Bronchial epithelial cell (primary cell): ENCODE measurements at regions not wholly inside any gene's neighbourhood (a gene's known extent, or its start where the extent isn't known, plus 50 kb on each side); places are given as distances from the start of the nearest gene placed in this dataset.

Experiments
- DNase-seq: peaks from one replicate; pipeline ENCODE4 v3.0.0-alpha.2; 2010; ENCODE audit warnings: low read depth
- FAIRE-seq: peaks from 2 replicates; lab custom pipeline; 2011; peaks lifted over from hg19 to GRCh38; lab: Jason Lieb, UNC
- H3K27me3 ChIP-seq: 2 replicates; pipeline ENCODE4 v1.5.1; 2011; ENCODE audit warnings: low read length; ENCODE audit not compliant: control insufficient read depth, insufficient read depth
- H3K36me3 ChIP-seq: 2 replicates; pipeline ENCODE4 v1.5.1; 2011; ENCODE audit warnings: low read length; ENCODE audit not compliant: control insufficient read depth, insufficient read depth
- H3K4me3 ChIP-seq: 2 replicates; pipeline ENCODE4 v1.5.1; 2011; ENCODE audit warnings: mild to moderate bottlenecking, low read depth, low read length, control low read depth
- CTCF ChIP-seq: IDR thresholded peaks from 2 replicates; pipeline ENCODE4 v1.5.1; 2011; ENCODE audit warnings: mild to moderate bottlenecking, moderate library complexity, low read length, control low read depth, inconsistent platforms; ENCODE audit not compliant: insufficient read depth, severe bottlenecking

GRCh38 chr21:16476056-16476825 is 746.5 kb downstream of the USP25 start:
- no peak for DNase-seq
- no peak for TF ChIP-seq CTCF
- no peaks in the 10 kb centered on the region for H3K27me3 ChIP-seq
- no peaks in the 10 kb centered on the region for H3K36me3 ChIP-seq
- no peak for FAIRE-seq
- H3K4me3 ChIP-seq: no peak overlapping the region

- Histone ChIP-seq H3K36me3 (no peaks in the 10 kb centered on the region), H3K27me3 (no peaks in the 10 kb centered on the region), H3K4me3 (no peak overlapping the region)
- FAIRE-seq (no peak), DNase-seq (peak; percentile 19)
- TF ChIP-seq CTCF: no peak
These were observed 758.3 kb downstream of the USP25 start for GRCh38 chr21:16488042-16488441.

- H3K36me3 ChIP-seq: no peaks in the 10 kb centered on the region
- no peak for TF ChIP-seq CTCF
- H3K27me3 ChIP-seq: no peaks in the 10 kb centered on the region
- DNase-seq (no peak), FAIRE-seq (no peak)
- H3K4me3 ChIP-seq: no peak overlapping the region
These were observed 762.6 kb downstream of the USP25 start for GRCh38 chr21:16492356-16492755.

- no peaks in the 10 kb centered on the region for H3K36me3 ChIP-seq
- no peak for TF ChIP-seq CTCF
- DNase-seq (no peak), FAIRE-seq (no peak)
- H3K4me3 ChIP-seq: no peak overlapping the region
- no peaks in the 10 kb centered on the region for H3K27me3 ChIP-seq
These were observed 763.1 kb downstream of the USP25 start for GRCh38 chr21:16492892-16493291.

GRCh38 chr21:16496609-16497008 is 766.8 kb downstream of the USP25 start:
- FAIRE-seq (no peak), DNase-seq (no peak)
- Histone ChIP-seq H3K4me3 (no peak overlapping the region), H3K27me3 (no peaks in the 10 kb centered on the region), H3K36me3 (no peaks in the 10 kb centered on the region)
- TF ChIP-seq CTCF: no peak

- DNase-seq (no peak), FAIRE-seq (no peak)
- Histone ChIP-seq H3K36me3 (no peaks in the 10 kb centered on the region), H3K4me3 (no peak overlapping the region), H3K27me3 (no peaks in the 10 kb centered on the region)
- no peak for TF ChIP-seq CTCF
These were observed 770.5 kb downstream of the USP25 start for GRCh38 chr21:16500271-16500670.
